ENCODE measurements at regions not wholly inside any gene's neighbourhood (a gene's known extent, or its start where the extent isn't known, plus 50 kb on each side); places are given as distances from the start of the nearest gene placed in this dataset.

DNA sequence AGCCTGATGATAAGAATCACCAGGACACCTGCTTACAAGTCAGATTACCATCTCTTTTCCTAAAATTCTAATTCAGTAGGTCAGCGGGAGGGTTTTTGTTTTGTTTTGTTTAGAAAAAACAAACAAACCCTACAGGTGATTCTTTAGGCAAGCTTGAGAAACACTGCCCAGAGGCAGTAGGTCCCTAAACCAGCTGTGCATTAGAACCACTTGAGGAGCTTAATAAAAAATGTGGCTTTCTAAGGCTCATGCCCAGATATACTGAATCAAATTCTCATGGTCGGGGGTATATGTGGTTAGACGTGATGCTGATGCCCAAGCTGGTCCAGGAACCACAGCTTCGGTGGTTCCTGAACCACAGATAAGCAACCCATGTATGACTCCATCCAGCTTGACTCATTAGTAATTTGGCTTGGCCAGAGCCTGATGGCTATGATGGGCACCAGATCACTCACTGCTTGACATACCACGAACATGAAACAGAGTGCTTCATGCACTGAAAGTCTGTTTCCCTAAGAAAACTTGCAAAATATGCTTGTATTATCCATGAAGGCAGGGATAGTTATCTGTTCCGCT is 338.1 kb upstream of the F9 start:
- Histone ChIP-seq H3K27me3 (ENCODE audit: control insufficient read depth in 5 of 5, insufficient read depth in 4 of 5, low read length in 5 of 5) (peaks cover 0 to 5% (median 0%) of the 10 kb centered on the region in 5 donors), H3K9me3 (ENCODE audit: control insufficient read depth in 5 of 5, low read length in 5 of 5) (no peaks in the 10 kb centered on the region), H3K27ac (ENCODE audit: low read depth, low read length) (no peak overlapping the region), H3K9ac (ENCODE audit: low read length in 5 of 5) (no peak overlapping the region), H3K36me3 (ENCODE audit: control insufficient read depth in 5 of 5, insufficient read depth in 5 of 5, low read length in 5 of 5) (no peaks in the 10 kb centered on the region), H3K4me3 (ENCODE audit: low read depth in 1 of 5, low read length in 5 of 5) (no peak overlapping the region), H3K4me1 (ENCODE audit: control insufficient read depth in 5 of 5, insufficient read depth in 5 of 5, low read length in 5 of 5) (peaks cover 0 to 3% (median 0%) of the 10 kb centered on the region in 5 donors)

DNA sequence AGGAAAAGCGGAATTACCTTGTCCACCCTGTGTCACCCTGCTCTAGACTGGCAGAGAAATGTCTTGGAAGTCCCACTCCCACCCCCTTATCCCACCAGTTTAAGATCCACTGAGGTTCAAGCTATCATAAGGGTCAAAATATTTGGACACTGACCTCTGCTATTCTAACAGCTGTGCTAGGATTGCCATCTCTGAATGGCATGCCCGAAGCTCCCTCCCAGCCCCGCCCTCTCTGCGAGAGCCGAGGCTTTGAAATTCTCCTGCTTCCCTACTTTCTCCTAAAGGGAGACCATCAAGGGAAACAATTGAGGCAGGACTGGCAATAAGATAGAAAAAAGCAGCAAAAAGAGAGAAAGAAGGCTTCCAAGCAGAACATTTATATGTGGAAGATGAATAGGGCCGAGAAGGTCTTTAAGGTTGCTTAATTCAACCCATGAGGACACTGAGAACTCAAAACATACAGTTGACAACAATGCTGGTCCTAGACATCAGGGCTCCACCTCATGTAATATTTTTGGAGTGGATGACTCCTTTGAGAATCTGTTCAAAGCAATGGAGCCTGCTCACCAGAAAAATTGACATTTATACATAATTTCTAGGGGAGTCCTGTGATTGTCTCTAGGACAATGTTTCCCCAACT is 338.7 kb upstream of the F9 start:
- H3K27me3 ChIP-seq (ENCODE audit: control insufficient read depth in 5 of 5, insufficient read depth in 4 of 5, low read length in 5 of 5) = peaks cover 0 to 5% (median 0%) of the 10 kb centered on the region in 5 donors
- no peak overlapping the region for H3K9ac ChIP-seq (ENCODE audit: low read length in 5 of 5)
- peaks cover 0 to 3% (median 0%) of the 10 kb centered on the region in 5 donors for H3K4me1 ChIP-seq (ENCODE audit: control insufficient read depth in 5 of 5, insufficient read depth in 5 of 5, low read length in 5 of 5)
- H3K9me3 ChIP-seq (ENCODE audit: control insufficient read depth in 5 of 5, low read length in 5 of 5) = no peaks in the 10 kb centered on the region
- H3K36me3 ChIP-seq (ENCODE audit: control insufficient read depth in 5 of 5, insufficient read depth in 5 of 5, low read length in 5 of 5) = no peaks in the 10 kb centered on the region
- no peak overlapping the region for H3K27ac ChIP-seq (ENCODE audit: low read depth, low read length)
- no peak overlapping the region for H3K4me3 ChIP-seq (ENCODE audit: low read depth in 1 of 5, low read length in 5 of 5)

DNA sequence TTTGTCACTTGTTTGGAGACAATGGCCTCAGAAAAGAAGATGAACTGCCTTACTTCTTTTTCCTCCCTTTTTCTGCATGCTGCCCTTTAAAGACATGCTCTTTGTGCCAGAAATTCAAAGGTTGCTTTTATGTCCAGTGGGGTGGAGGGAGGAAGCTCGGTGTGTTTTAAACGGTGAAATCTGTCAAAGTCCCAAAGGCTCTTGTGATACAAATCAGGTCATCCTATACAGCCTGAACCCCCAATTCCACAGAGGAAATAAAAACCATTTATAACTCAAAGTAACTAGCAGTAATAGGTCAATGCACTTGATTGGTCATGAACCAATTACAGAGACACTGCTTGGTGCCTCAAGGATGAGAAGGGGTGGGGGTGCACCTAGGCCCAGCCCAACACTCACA is 339.3 kb upstream of the F9 start:
- Histone ChIP-seq H3K36me3 (ENCODE audit: control insufficient read depth in 5 of 5, insufficient read depth in 5 of 5, low read length in 5 of 5) (no peaks in the 10 kb centered on the region), H3K4me1 (ENCODE audit: control insufficient read depth in 5 of 5, insufficient read depth in 5 of 5, low read length in 5 of 5) (peaks cover 0 to 3% (median 0%) of the 10 kb centered on the region in 5 donors), H3K27ac (ENCODE audit: low read depth, low read length) (no peak overlapping the region), H3K4me3 (ENCODE audit: low read depth in 1 of 5, low read length in 5 of 5) (no peak overlapping the region), H3K9me3 (ENCODE audit: control insufficient read depth in 5 of 5, low read length in 5 of 5) (no peaks in the 10 kb centered on the region), H3K9ac (ENCODE audit: low read length in 5 of 5) (no peak overlapping the region), H3K27me3 (ENCODE audit: control insufficient read depth in 5 of 5, insufficient read depth in 4 of 5, low read length in 5 of 5) (peaks cover 0 to 5% (median 0%) of the 10 kb centered on the region in 5 donors)

DNA sequence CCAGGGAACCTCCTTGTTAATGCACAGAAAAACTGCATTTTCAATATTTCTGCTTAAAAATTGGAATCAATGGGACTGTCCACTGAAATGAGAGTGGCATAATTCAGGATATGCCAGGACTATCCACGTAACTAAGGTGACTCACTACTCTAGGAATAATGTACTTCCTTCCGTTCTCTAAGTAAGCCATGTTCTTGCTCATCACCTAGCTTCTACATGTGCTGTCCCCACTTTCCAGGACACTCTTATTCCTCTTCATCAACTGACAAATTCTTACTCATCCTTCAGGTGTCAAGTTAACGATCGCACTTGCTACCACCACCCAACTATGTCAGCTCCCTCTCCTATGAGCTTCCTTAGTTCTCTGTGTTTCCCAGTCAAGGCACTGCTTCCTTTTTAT is 342.8 kb upstream of the F9 start:
- Histone ChIP-seq H3K4me3 (ENCODE audit: low read depth in 1 of 5, low read length in 5 of 5) (no peak overlapping the region), H3K27me3 (ENCODE audit: control insufficient read depth in 5 of 5, insufficient read depth in 4 of 5, low read length in 5 of 5) (peaks cover 0 to 2% (median 0%) of the 10 kb centered on the region in 5 donors), H3K27ac (ENCODE audit: low read depth, low read length) (no peak overlapping the region), H3K4me1 (ENCODE audit: control insufficient read depth in 5 of 5, insufficient read depth in 5 of 5, low read length in 5 of 5) (no peaks in the 10 kb centered on the region), H3K9ac (ENCODE audit: low read length in 5 of 5) (no peak overlapping the region), H3K36me3 (ENCODE audit: control insufficient read depth in 5 of 5, insufficient read depth in 5 of 5, low read length in 5 of 5) (no peaks in the 10 kb centered on the region), H3K9me3 (ENCODE audit: control insufficient read depth in 5 of 5, low read length in 5 of 5) (no peaks in the 10 kb centered on the region)

DNA sequence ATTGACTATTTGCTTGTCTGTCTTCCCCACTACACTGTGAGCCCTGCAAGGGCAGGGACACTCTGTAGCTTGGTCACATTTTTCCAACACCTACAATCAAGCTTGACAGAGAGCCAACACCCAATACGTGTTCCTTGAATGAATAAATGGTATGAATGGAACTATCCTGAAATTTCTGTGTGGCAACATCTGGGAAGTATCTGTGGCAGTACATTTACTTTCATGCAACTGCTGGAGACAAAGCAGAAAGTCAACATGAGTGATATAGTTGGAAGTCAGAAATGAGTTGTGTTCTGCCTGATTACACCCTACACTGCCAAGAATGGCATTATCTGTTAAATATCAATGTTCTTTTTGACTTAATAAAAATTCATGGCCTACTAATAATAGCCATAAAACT is 343.5 kb upstream of the F9 start:
- no peak overlapping the region for H3K9ac ChIP-seq (ENCODE audit: low read length in 5 of 5)
- no peak overlapping the region for H3K27ac ChIP-seq (ENCODE audit: low read depth, low read length)
- H3K36me3 ChIP-seq (ENCODE audit: control insufficient read depth in 5 of 5, insufficient read depth in 5 of 5, low read length in 5 of 5) = no peaks in the 10 kb centered on the region
- H3K4me3 ChIP-seq (ENCODE audit: low read depth in 1 of 5, low read length in 5 of 5) = no peak overlapping the region
- H3K4me1 ChIP-seq (ENCODE audit: control insufficient read depth in 5 of 5, insufficient read depth in 5 of 5, low read length in 5 of 5) = no peaks in the 10 kb centered on the region
- H3K27me3 ChIP-seq (ENCODE audit: control insufficient read depth in 5 of 5, insufficient read depth in 4 of 5, low read length in 5 of 5) = no peaks in the 10 kb centered on the region
- H3K9me3 ChIP-seq (ENCODE audit: control insufficient read depth in 5 of 5, low read length in 5 of 5) = no peaks in the 10 kb centered on the region

DNA sequence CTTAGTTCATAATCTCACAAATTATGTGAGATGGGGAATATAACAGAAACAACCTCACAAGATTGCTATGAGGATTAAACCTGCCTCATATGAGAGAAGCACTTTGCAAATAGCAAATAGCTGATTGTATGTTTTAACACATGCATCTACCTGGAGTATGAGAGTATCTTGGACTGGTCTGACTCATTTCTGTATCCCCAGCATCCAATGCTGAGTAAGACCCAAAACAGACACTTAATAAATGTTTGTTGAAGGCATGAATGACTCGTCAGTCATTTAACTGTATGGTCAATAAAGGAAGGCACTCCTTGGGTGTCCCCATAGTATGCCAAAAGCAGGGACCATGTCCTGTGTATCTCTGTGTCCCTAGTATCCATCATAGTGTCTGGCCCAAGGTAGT is 350.9 kb upstream of the F9 start:
- Histone ChIP-seq H3K27me3 (ENCODE audit: control insufficient read depth in 5 of 5, insufficient read depth in 4 of 5, low read length in 5 of 5) (no peaks in the 10 kb centered on the region), H3K27ac (ENCODE audit: low read depth, low read length) (no peak overlapping the region), H3K4me1 (ENCODE audit: control insufficient read depth in 5 of 5, insufficient read depth in 5 of 5, low read length in 5 of 5) (no peaks in the 10 kb centered on the region), H3K9me3 (ENCODE audit: control insufficient read depth in 5 of 5, low read length in 5 of 5) (no peaks in the 10 kb centered on the region), H3K36me3 (ENCODE audit: control insufficient read depth in 5 of 5, insufficient read depth in 5 of 5, low read length in 5 of 5) (peaks cover 0 to 3% (median 0%) of the 10 kb centered on the region in 5 donors), H3K9ac (ENCODE audit: low read length in 5 of 5) (no peak overlapping the region), H3K4me3 (ENCODE audit: low read depth in 1 of 5, low read length in 5 of 5) (no peak overlapping the region)

DNA sequence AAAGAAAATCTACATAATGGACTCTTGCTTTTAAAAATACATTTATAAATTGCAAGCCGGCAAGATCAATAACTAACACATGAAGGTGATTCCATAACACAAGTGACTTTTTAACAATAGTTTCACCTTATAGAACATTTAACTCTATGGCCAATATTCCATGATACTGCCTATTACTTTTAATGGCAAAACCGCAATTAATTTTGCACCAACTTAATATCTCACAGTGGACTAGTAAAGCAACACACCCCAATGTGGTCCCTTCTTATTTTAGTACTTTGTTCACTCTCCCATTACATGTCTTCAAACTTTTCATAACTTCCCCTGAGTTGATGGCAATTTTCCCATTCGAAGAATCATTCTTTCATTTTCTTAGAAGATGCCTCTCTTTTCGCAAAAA is 351.6 kb upstream of the F9 start:
- H3K9me3 ChIP-seq (ENCODE audit: control insufficient read depth in 5 of 5, low read length in 5 of 5) = no peaks in the 10 kb centered on the region
- no peak overlapping the region for H3K9ac ChIP-seq (ENCODE audit: low read length in 5 of 5)
- H3K27me3 ChIP-seq (ENCODE audit: control insufficient read depth in 5 of 5, insufficient read depth in 4 of 5, low read length in 5 of 5) = no peaks in the 10 kb centered on the region

DNA sequence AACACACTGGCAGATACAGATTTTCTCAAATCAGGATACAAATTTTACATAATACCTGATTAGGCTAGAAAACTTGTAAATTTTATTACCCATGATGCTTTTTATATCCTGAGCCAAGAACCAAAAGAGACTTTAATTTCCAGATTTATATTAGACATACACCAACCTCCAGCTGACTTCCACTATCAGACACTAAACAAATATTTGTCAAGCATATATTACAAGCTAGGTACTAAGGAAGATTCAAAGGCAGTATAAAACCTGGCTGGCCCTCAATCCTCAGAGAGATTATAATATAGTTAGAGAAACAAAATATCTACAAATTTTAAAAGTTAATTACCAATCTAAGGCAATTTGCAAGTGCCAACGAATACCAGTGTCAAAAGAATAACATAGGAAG is 357.8 kb upstream of the F9 start:
- Histone ChIP-seq H3K36me3 (ENCODE audit: control insufficient read depth in 5 of 5, insufficient read depth in 5 of 5, low read length in 5 of 5) (peaks cover 0 to 1% (median 0%) of the 10 kb centered on the region in 5 donors), H3K4me1 (ENCODE audit: control insufficient read depth in 5 of 5, insufficient read depth in 5 of 5, low read length in 5 of 5) (no peaks in the 10 kb centered on the region), H3K9me3 (ENCODE audit: control insufficient read depth in 5 of 5, low read length in 5 of 5) (no peaks in the 10 kb centered on the region), H3K4me3 (ENCODE audit: low read depth in 1 of 5, low read length in 5 of 5) (no peak overlapping the region), H3K27ac (ENCODE audit: low read depth, low read length) (no peak overlapping the region), H3K27me3 (ENCODE audit: control insufficient read depth in 5 of 5, insufficient read depth in 4 of 5, low read length in 5 of 5) (no peaks in the 10 kb centered on the region), H3K9ac (ENCODE audit: low read length in 5 of 5) (no peak overlapping the region)

More for the DNA sequence above, 351.6 kb upstream of the F9 start:
- Histone ChIP-seq H3K4me1 (ENCODE audit: control insufficient read depth in 5 of 5, insufficient read depth in 5 of 5, low read length in 5 of 5) (no peaks in the 10 kb centered on the region), H3K36me3 (ENCODE audit: control insufficient read depth in 5 of 5, insufficient read depth in 5 of 5, low read length in 5 of 5) (peaks cover 0 to 3% (median 0%) of the 10 kb centered on the region in 5 donors), H3K4me3 (ENCODE audit: low read depth in 1 of 5, low read length in 5 of 5) (no peak overlapping the region), H3K27ac (ENCODE audit: low read depth, low read length) (no peak overlapping the region)

DNA sequence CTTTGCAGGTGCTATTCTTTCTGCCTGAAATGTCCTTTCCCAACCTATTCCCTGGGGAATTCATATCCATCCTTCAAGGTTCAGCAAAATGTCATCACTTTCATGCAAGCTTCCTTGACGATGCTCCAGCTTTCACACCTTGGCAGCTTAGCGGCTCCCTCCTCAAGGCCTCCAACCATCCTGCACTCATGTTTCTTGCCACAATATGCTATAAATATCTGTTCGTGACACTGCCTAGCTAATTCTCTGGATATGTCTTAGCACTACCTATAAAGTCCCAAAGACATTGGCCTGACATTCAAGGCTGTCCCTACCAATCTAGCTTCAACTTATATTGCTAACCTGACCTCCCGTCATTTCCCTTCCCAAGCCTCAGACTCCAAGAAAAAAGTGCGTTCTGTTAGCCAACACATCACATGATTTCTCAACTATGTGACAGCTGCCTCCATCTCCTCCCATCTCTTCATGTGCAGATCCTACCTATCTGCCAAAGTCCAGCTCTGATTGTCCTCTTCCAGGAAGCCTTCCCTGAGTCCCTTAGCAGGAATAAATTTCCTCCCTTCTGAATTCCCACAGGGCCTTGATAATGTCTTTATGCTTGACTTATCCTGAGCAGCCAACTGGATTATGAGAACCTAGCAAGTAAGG is 359.9 kb upstream of the F9 start:
- H3K4me3 ChIP-seq (ENCODE audit: low read depth in 1 of 5, low read length in 5 of 5) = no peak overlapping the region
- no peak overlapping the region for H3K27ac ChIP-seq (ENCODE audit: low read depth, low read length)
- H3K4me1 ChIP-seq (ENCODE audit: control insufficient read depth in 5 of 5, insufficient read depth in 5 of 5, low read length in 5 of 5) = no peaks in the 10 kb centered on the region
- no peaks in the 10 kb centered on the region for H3K9me3 ChIP-seq (ENCODE audit: control insufficient read depth in 5 of 5, low read length in 5 of 5)
- no peaks in the 10 kb centered on the region for H3K36me3 ChIP-seq (ENCODE audit: control insufficient read depth in 5 of 5, insufficient read depth in 5 of 5, low read length in 5 of 5)
- H3K27me3 ChIP-seq (ENCODE audit: control insufficient read depth in 5 of 5, insufficient read depth in 4 of 5, low read length in 5 of 5) = no peaks in the 10 kb centered on the region
- no peak overlapping the region for H3K9ac ChIP-seq (ENCODE audit: low read length in 5 of 5)

DNA sequence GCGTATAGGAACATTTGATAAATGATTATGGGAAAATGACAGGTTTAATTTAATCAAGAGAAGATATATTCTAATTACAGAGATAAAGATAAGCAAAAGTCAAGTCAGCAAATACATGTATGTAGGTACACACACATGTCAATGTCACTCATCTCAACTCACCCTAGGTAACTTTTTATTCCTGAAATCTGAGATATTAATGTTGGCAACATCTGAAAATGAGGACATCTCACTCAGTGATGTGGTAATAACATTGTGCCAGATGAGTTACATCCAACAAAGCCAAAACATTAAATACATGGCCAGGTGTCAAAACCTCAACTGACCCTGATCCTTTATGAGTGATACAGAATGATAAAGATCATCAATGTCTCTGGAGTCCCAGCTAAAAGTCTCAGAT is 363.3 kb upstream of the F9 start:
- Histone ChIP-seq H3K27ac (ENCODE audit: low read depth, low read length) (no peak overlapping the region), H3K9ac (ENCODE audit: low read length in 5 of 5) (no peak overlapping the region), H3K4me3 (ENCODE audit: low read depth in 1 of 5, low read length in 5 of 5) (no peak overlapping the region), H3K36me3 (ENCODE audit: control insufficient read depth in 5 of 5, insufficient read depth in 5 of 5, low read length in 5 of 5) (no peaks in the 10 kb centered on the region), H3K4me1 (ENCODE audit: control insufficient read depth in 5 of 5, insufficient read depth in 5 of 5, low read length in 5 of 5) (no peaks in the 10 kb centered on the region), H3K9me3 (ENCODE audit: control insufficient read depth in 5 of 5, low read length in 5 of 5) (no peaks in the 10 kb centered on the region), H3K27me3 (ENCODE audit: control insufficient read depth in 5 of 5, insufficient read depth in 4 of 5, low read length in 5 of 5) (no peaks in the 10 kb centered on the region)
